Calu3 (cell line): ENCODE measurements at regions not wholly inside any gene's neighbourhood (a gene's known extent, or its start where the extent isn't known, plus 50 kb on each side); places are given as distances from the start of the nearest gene placed in this dataset.

Source experiments
- BruUV-seq: library from RNA; stranded (reverse); fragments of 400-500 nt; replicated peaks from 2 replicates; lab custom pipeline; 2021; lab: Mats Ljungman, UMichigan
- CTCF ChIA-PET: fragments of 300-600 bp; sonication (Branson Sonifier 250); formaldehyde crosslinking; loops from one replicate; lab custom pipeline; 2022; ENCODE audit warnings: antibody characterized with exemption; lab: Charles Lee
- DNase-seq: peaks from one replicate; pipeline ENCODE4 v3.0.0; 2022
- H3K27ac Mint-ChIP-seq: one replicate; pipeline ENCODE4 v1.8.0; 2022; ENCODE audit warnings: mixed read lengths; ENCODE audit not compliant: unreplicated experiment
- H3K27me3 Mint-ChIP-seq: one replicate; pipeline ENCODE4 v1.8.0; 2022; ENCODE audit warnings: mixed read lengths; ENCODE audit not compliant: unreplicated experiment
- H3K36me3 Mint-ChIP-seq: one replicate; pipeline ENCODE4 v1.8.0; 2022; ENCODE audit warnings: mild to moderate bottlenecking, moderate library complexity, mixed read lengths; ENCODE audit not compliant: insufficient read depth, unreplicated experiment
- H3K4me1 Mint-ChIP-seq: one replicate; pipeline ENCODE4 v1.8.0; 2022; ENCODE audit warnings: mild to moderate bottlenecking, low read depth, mixed read lengths; ENCODE audit not compliant: unreplicated experiment
- H3K4me3 Mint-ChIP-seq: one replicate; pipeline ENCODE4 v1.8.0; 2022; ENCODE audit warnings: mild to moderate bottlenecking, low read depth, moderate library complexity, mixed read lengths; ENCODE audit not compliant: unreplicated experiment
- H3K9me3 Mint-ChIP-seq: one replicate; pipeline ENCODE4 v1.8.0; 2022; ENCODE audit warnings: low read depth, mixed read lengths; ENCODE audit not compliant: unreplicated experiment
- intact Hi-C: fragments of 100-400 bp; cut with micrococcal nuclease; formaldehyde crosslinking; loops from one replicate; pipeline ENCODE4 v1.10.0; 2022; ENCODE audit not compliant: unreplicated experiment
- TF ChIP-seq, protein P1 (sequence below): fragments of 200-600 bp; IDR thresholded peaks from one replicate; pipeline ENCODE4 v1.8.0; 2022; ENCODE audit warnings: antibody characterized with exemption; ENCODE audit not compliant: unreplicated experiment

DNA sequence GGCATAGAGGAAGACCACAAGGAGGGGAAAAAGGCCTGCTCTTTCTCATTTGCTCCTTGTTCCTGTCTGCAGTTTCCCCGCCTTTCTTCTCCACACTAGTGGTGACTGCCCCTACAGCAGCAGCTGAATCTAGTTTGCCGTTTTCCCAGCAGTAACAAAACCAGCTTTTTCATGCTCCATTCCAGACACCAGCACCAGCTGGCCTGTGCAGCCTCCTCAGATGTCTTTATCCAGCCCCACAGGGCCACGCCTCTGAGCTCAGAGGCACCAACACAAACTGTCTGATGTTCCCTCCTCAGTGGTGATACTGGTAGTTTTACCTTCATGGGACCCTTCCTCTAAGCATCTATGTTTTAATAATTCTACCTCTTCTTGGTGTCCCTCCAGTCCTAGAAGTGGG lies 70.4 kb upstream of the SLC24A3 start:
- TF ChIP-seq, protein P1, sequence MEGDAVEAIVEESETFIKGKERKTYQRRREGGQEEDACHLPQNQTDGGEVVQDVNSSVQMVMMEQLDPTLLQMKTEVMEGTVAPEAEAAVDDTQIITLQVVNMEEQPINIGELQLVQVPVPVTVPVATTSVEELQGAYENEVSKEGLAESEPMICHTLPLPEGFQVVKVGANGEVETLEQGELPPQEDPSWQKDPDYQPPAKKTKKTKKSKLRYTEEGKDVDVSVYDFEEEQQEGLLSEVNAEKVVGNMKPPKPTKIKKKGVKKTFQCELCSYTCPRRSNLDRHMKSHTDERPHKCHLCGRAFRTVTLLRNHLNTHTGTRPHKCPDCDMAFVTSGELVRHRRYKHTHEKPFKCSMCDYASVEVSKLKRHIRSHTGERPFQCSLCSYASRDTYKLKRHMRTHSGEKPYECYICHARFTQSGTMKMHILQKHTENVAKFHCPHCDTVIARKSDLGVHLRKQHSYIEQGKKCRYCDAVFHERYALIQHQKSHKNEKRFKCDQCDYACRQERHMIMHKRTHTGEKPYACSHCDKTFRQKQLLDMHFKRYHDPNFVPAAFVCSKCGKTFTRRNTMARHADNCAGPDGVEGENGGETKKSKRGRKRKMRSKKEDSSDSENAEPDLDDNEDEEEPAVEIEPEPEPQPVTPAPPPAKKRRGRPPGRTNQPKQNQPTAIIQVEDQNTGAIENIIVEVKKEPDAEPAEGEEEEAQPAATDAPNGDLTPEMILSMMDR: no peak
- intact Hi-C loops: no loop called here
- CTCF ChIA-PET: no interaction called here
- no TSS peak for BruUV-seq
- Mint-ChIP-seq H3K9me3 (no peaks in the 10 kb centered on the region), H3K27me3 (no peaks in the 10 kb centered on the region), H3K4me1 (no peaks in the 10 kb centered on the region), H3K36me3 (no peaks in the 10 kb centered on the region), H3K4me3 (no peak overlapping the region), H3K27ac (no peak overlapping the region)
- DNase-seq: no peak

DNA sequence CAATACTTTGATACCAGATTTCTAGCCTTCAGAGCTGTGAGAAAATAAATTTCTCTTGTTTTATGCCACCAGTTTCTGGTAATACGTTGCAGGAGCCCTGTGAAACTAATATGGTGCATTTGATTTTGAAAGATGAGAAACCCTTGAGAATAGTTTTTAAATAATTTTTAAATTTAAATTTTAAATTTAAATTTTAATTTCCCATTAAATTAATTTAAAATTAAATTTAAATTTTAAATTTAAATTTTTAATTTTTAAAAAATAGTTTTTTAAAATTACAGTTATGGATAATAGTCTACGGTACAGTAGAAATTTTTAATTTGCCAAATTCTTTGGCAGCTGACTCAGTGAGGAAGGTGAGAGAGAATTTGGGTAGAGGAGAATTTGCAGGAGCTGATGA lies 68.6 kb upstream of the SLC24A3 start:
- Mint-ChIP-seq H3K27ac (no peak overlapping the region), H3K9me3 (no peaks in the 10 kb centered on the region), H3K27me3 (no peaks in the 10 kb centered on the region), H3K4me3 (no peak overlapping the region), H3K36me3 (no peaks in the 10 kb centered on the region), H3K4me1 (no peaks in the 10 kb centered on the region)
- TF ChIP-seq, protein P1: no peak
- no peak for DNase-seq
- CTCF ChIA-PET: no interaction called here
- BruUV-seq: no TSS peak
- intact Hi-C loops: no loop called here

DNA sequence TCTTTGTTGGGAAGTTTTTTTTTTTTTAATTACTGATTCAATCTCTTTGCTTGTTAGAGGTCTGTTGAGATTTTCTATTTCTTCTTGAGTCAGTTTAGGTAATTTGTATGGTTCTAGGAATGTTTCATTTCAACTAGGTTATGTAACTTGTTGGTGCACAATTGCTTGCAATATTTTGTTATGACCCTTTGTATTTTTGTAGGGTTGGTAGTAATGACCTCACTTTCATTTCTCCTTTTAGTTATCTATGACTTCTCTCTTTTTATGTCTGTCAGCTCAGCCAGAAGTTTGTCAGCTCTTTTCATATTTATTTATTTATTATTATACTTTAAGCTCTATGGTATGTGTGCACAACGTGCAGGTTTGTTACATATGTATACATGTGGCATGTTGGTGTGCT lies 51.1 kb upstream of the SLC24A3 start:
- TF ChIP-seq, protein P1: no peak
- Mint-ChIP-seq H3K36me3 (no peaks in the 10 kb centered on the region), H3K4me3 (no peak overlapping the region), H3K27me3 (no peaks in the 10 kb centered on the region), H3K9me3 (no peaks in the 10 kb centered on the region), H3K27ac (no peak overlapping the region), H3K4me1 (peaks cover 9% of the 10 kb centered on the region)
- BruUV-seq: no TSS peak
- no peak for DNase-seq
- CTCF ChIA-PET: no interaction called here
- intact Hi-C loops: no loop called here
